ACHN (cell line): ENCODE measurements at regions not wholly inside any gene's neighbourhood (a gene's known extent, or its start where the extent isn't known, plus 50 kb on each side); places are given as distances from the start of the nearest gene placed in this dataset.

Experiments used
- DNase-seq: peaks from one replicate; pipeline ENCODE4 v3.0.0-alpha.2; 2015
- in situ Hi-C: cut with HindIII; loops from 2 replicates; pipeline ENCODE4 v1.10.0; 2017; ENCODE audit warnings: low sequenced_read_pairs, low pct_ligation_motif_present, low pct_unique_long_range_greater_than_20kb

DNA sequence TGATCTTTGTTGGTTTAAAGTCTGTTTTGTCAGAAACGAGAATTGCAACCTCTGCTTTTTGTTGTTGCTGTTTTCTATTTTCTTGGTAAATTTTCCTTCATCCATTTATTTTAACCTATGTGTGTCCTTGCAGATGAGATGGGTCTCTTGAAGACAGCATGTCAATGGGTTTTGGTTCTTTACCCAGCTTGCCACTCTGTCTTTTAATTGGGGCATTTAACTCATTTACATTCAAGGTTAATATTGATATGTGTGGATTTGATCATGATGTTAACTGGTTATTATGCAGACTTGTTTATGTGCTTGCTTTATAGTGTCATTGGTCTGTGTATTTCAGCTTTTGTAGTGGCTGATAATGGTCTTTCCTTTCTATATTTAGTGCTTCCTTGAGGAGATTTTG, 327.9 kb upstream of the SYT4 start:
- in situ Hi-C loops, result no loop called here
- DNase-seq, result no peak

GRCh38 chr18:43606795-43607194, 329.5 kb upstream of the SYT4 start:
- no peak for DNase-seq
- in situ Hi-C loops, result no loop called here

DNA sequence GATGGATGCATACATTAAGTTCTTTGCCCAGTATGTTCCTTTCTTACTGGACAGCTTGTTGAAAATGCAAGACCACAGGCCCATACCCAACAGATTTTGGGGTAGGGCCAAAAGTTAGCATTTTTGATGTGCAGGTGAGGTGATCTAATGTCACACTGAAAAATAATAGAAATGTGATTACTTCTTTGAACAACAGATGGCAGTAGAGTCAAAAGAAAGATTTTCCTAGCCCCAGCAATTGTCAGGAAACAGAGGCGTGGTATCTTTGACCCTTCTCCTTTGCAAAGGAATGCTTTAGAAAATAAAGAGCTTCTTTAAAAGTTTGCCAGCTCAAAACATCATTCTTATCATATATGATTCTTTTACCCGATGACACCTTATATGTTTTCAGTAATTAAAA, 343.6 kb upstream of the SYT4 start:
- in situ Hi-C loops, result no loop called here
- peak; percentile 28 for DNase-seq

DNA sequence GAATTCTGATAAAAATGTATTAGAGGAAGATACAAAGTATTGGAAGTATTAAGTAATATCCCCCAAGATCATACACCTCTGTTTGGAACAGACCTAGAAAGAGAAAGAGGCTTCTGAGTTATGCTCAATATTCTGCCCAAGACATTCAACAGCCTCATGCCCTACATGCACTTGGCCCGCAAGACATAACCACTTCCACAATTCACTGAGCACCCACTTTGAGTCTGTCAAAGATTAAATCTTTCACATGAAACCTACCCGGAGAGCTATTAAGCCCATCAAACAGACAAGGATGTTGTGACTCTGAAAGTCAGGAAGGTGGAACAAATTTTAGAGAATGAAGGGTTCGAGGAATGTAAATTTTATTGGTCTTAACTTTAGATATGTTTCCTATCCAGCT, 344.7 kb upstream of the SYT4 start:
- no peak for DNase-seq
- in situ Hi-C loops, result no loop called here

- in situ Hi-C loops, result no loop called here
- no peak for DNase-seq
These were observed 348.3 kb upstream of the SYT4 start for GRCh38 chr18:43625582-43625981.

DNA sequence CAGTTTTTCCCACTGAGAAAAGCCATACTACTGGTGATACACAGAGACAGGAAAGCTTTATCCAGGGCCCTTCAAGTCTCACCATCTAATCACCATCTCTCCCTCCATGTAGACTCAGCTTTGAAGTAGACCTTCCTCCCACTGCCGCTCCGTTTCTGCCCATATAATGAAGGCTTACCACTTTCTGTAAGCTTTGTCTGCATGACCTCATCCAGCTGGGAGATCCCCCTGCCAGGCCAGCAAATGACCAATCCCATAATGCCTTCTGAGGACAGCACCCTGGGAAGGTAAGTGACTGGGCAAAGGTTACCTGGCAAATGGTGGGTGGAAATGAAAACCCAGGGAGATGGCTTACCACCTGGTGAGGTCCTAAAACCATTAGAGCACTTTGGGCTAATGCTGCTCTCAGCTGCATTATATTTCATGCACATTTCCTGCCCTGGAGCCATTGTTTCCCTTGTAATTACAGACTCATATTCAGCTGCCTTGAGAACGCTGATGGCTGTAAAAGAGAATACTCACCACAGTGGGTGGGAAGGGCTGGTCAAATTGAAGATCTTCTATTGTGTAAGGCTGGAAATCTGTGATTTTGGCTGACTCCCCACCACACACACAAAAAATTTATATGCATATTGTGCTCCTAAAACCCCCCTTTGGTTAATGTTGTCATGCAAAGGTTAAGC, 350.7 kb upstream of the SYT4 start:
- in situ Hi-C loops, result no loop called here
- no peak for DNase-seq

DNA sequence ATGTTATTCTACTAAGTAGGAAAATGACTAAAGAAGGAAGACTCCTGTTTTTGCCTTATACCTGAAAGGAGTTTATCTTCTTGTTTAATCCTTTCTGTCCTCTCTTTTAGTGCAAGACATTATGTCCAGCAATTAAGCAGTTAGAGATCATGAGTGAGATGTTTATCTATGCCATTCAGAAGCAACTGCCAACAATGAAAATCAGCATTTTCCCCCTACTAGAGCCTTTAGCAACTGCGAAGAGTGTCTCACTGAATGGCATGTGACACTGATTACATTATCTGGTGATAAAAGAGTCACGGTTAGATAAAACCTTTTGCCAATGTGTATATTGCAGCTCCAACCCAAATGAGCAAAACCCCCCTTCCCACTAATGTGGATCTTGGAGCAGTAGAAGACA, 357.7 kb upstream of the SYT4 start:
- in situ Hi-C loops, result no loop called here
- DNase-seq, result no peak

DNA sequence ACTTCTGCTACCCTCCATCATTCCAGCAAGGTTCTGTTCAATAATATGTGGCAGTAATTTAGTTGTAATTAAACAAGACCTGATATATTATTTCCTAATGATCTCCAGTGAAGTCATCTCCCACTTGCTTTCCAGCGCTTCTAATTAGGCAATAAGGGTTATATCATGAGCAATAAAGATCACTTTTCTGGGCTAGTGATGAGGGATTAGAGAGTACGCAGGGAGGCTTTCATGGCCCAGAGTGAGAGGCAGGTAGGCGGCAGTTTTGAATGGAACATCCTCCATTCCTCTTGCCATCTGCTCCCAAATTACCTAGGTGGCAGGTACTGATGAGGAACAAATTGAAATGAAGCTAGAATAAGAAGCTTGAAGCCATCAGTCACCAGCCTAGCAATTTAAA, 358.1 kb upstream of the SYT4 start:
- no peak for DNase-seq
- in situ Hi-C loops, result no loop called here

- in situ Hi-C loops, result no loop called here
- no peak for DNase-seq
These were observed 365.5 kb upstream of the SYT4 start for GRCh38 chr18:43642727-43643330.

- in situ Hi-C loops, result no loop called here
- no peak for DNase-seq
These were observed 370.7 kb upstream of the SYT4 start for GRCh38 chr18:43648002-43648401.

DNA sequence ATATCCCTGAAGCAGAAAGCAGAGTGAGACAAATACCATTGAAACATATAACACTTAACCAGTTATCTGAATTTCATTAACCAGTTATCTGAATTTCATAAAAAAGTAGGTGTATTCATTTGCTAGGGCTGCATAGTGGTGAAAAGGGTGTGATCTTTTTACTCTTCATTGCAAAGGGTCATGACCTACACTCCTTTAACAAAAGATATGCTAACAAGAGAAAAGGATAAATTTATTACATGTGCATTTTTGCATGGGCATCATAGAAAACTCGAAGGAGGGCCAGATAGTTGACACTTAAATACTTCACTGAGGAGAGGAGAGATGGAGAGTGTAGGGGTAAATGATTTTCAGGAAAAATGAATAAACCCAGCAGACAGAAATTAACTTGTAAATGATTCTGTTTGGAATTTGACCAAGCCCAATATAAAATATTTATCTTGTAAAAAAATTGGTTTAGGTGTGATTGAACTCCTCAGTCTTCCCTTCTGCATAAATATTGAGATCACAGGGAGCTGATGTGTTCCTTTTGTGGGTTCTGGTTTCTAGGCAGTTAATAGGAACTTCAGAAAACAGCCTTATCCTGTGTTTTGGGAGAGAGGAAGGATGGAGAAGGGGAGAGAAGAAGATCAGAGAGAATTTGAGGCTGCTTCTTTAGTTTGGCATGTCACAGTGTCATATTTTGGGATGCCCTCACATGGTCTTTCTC, 372.5 kb upstream of the SYT4 start:
- in situ Hi-C loops, result no loop called here
- DNase-seq, result no peak

DNA sequence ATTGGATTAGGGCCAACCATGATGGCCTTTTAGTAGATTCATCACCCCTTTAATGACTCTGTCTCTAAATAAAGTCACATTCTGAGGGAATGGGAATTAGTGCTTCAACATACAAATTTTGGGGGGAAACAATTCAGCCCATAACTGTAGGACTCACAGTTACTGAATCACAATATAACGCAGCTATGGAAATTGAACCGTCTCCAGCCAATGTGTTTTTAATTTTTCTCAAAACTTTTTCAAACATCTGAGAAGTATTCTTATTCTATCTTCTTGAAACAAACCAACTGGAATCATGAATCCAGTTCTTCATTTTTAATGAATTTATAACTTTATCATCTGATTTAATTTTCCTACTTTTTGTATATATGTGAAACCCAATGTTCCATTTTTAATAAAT, 373.1 kb upstream of the SYT4 start:
- in situ Hi-C loops, result no loop called here
- no peak for DNase-seq

GRCh38 chr18:43651057-43651456, 373.8 kb upstream of the SYT4 start:
- in situ Hi-C loops, result no loop called here
- no peak for DNase-seq

- in situ Hi-C loops, result no loop called here
- DNase-seq, result no peak
These were observed 379.3 kb upstream of the SYT4 start for GRCh38 chr18:43656547-43656946.

DNA sequence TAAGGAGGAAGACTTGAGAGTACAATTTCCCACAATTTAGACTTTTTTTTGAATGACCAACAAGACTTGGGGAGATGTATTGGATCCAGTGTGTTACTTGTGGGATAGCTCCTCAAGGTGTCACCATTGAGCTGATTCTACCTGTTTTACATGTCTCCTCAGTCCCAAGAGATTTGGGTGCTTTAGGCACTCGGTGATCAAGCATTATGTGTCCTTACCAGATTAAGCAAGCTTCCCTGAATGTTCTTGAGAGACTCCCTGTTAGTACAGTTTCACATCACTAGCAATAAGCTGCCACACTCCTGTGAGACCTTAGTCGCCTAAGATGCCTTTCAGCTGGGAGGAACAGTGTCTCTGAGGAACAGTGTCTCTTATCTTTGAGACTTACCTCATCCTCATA, 384.3 kb upstream of the SYT4 start:
- in situ Hi-C loops, result no loop called here
- DNase-seq, result peak; percentile 29

- no peak for DNase-seq
- in situ Hi-C loops, result no loop called here
These were observed 385.4 kb upstream of the SYT4 start for GRCh38 chr18:43662657-43663056.

GRCh38 chr18:43663159-43663558, 385.9 kb upstream of the SYT4 start:
- in situ Hi-C loops, result no loop called here
- DNase-seq, result no peak

DNA sequence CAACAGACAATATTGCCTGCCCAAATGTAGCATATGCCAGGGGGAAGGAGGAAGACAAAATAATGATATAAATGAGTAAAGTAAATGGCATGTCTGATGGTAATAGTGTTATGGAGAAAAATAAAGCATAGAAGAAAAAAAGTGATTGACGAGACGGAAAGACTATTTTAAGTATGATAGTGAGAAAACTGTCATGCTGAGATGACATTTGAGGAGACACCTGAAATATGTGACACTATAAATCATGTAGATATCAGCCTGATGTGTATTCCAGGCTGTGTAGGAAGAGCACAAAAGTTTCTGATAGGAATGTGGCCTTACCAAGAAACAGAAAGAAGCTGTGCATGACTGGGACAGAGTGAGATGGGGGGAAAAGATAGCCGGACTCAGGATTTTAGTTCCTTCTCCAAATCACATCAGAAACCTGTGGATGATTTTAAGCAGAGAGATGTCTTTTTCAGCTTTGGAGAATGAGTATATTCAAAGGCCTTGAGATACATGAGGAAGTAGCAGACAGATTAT, 387.3 kb upstream of the SYT4 start:
- DNase-seq, result no peak
- in situ Hi-C loops, result no loop called here

DNA sequence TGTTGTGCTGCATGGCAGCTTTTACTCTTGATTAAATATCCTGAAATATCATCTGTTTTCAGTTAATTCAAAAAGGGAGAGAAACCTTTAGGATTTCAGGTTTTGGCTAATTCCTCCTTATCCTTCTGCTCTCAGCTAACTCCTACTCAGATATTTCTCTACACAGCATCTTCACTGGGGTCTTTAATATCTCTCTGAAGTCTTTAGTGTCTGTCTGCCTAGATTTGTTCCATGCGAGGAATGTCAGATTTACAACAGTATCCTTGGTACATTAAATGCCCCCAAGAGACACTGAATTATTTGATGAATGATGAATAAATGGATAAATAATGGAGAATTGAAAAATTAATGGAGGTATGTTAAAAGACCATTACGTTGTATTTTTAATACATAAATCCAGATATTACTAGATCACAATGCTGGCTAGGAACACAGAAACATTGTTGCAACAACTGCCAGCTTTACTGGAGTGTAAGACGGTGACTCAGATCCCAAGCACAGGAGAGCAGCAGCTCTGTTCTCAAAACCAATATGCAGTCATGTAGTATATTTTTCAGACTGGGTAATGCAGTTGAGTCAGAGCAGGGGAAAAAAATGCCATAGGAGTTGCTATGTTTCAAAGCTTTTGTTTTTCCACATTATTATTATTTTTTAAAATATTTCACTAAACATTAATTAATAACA, 388.0 kb upstream of the SYT4 start:
- in situ Hi-C loops, result no loop called here
- DNase-seq, result no peak
